GM12891 (cell line): ENCODE measurements at regions not wholly inside any gene's neighbourhood (a gene's known extent, or its start where the extent isn't known, plus 50 kb on each side); places are given as distances from the start of the nearest gene placed in this dataset.

Experiments
- POLR2A ChIP-seq: IDR thresholded peaks from 2 replicates; pipeline ENCODE4 v1.6.1; 2011; ENCODE audit warnings: low read depth, low read length, control low read depth
- POLR2AphosphoS5 ChIP-seq: IDR thresholded peaks from 2 replicates; pipeline ENCODE4 v1.6.1; 2011; ENCODE audit warnings: low read depth, low read length, control low read depth

- no peak for TF ChIP-seq POLR2AphosphoS5
- no peak for TF ChIP-seq POLR2A
These were observed 176.8 kb downstream of the MYCN start for GRCh38 chr2:16117021-16117700.
